Loucy (cell line): ENCODE measurements at regions not wholly inside any gene's neighbourhood (a gene's known extent, or its start where the extent isn't known, plus 50 kb on each side); places are given as distances from the start of the nearest gene placed in this dataset.

Source experiments
- H2AFZ ChIP-seq: fragments of 200-600 bp; sonication (generic); 2 replicates; pipeline ENCODE4 v1.6.0; 2016; ENCODE audit warnings: antibody characterized with exemption, mild to moderate bottlenecking, low read length, moderate library complexity
- H3F3A ChIP-seq: fragments of 200-600 bp; 2 replicates; pipeline ENCODE4 v1.6.0; 2016; ENCODE audit warnings: antibody characterized with exemption, low read depth, mild to moderate bottlenecking
- H3K27me3 ChIP-seq: fragments of 200-600 bp; sonication (generic); 2 replicates; pipeline ENCODE4 v1.6.1; 2014; ENCODE audit warnings: low read length, mild to moderate bottlenecking; ENCODE audit not compliant: insufficient read depth, poor library complexity, severe bottlenecking
- H3K36me3 ChIP-seq: fragments of 200-600 bp; sonication (generic); 2 replicates; pipeline ENCODE4 v1.6.1; 2016; ENCODE audit warnings: low read length; ENCODE audit not compliant: insufficient read depth
- H3K4me1 ChIP-seq: fragments of 200-600 bp; sonication (generic); 2 replicates; pipeline ENCODE4 v1.5.1; 2014; ENCODE audit warnings: low read length, mild to moderate bottlenecking; ENCODE audit not compliant: insufficient read depth, poor library complexity, severe bottlenecking
- H3K4me2 ChIP-seq: fragments of 200-600 bp; sonication (generic); 2 replicates; pipeline ENCODE4 v1.6.0; 2014; ENCODE audit warnings: antibody characterized with exemption, low read length, low read depth, mild to moderate bottlenecking; ENCODE audit not compliant: poor library complexity, severe bottlenecking
- H3K4me3 ChIP-seq: fragments of 200-600 bp; sonication (generic); 2 replicates; pipeline ENCODE4 v1.5.1; 2014; ENCODE audit warnings: low read length, mild to moderate bottlenecking, mixed read lengths; ENCODE audit not compliant: poor library complexity, severe bottlenecking
- H3K79me2 ChIP-seq: fragments of 200-600 bp; sonication (generic); 2 replicates; pipeline ENCODE4 v1.6.1; 2014; ENCODE audit warnings: low read length; ENCODE audit not compliant: insufficient read depth
- H3K9ac ChIP-seq: fragments of 200-600 bp; sonication (generic); 2 replicates; pipeline ENCODE4 v1.6.0; 2014; ENCODE audit warnings: mild to moderate bottlenecking, low read depth, low read length, moderate library complexity; ENCODE audit not compliant: poor library complexity, severe bottlenecking
- H3K9me2 ChIP-seq: fragments of 200-600 bp; sonication (generic); replicated peaks from 2 replicates; pipeline ENCODE4 v1.6.1; 2016; ENCODE audit warnings: low read depth, low read length, mixed read lengths
- H3K9me3 ChIP-seq: fragments of 200-600 bp; sonication (generic); 2 replicates; pipeline ENCODE4 v1.6.1; 2014; ENCODE audit warnings: mild to moderate bottlenecking, antibody characterized with exemption, low read length, low read depth; ENCODE audit not compliant: insufficient read depth
- H4K20me1 ChIP-seq: fragments of 200-600 bp; sonication (generic); 2 replicates; pipeline ENCODE4 v1.6.0; 2014; ENCODE audit warnings: antibody characterized with exemption, low read length, mild to moderate bottlenecking; ENCODE audit not compliant: insufficient read depth, poor library complexity, severe bottlenecking
- EZH2phosphoT487 ChIP-seq: fragments of 200-600 bp; IDR thresholded peaks from 2 replicates; pipeline ENCODE4 v1.6.1; 2018; ENCODE audit warnings: antibody characterized with exemption, mild to moderate bottlenecking, moderate library complexity, borderline replicate concordance
- TF ChIP-seq, protein P1 (sequence below): fragments of 200-600 bp; sonication (generic); conservative IDR thresholded peaks from 2 replicates; pipeline ENCODE4 v1.5.1; 2014; ENCODE audit warnings: mild to moderate bottlenecking, antibody characterized with exemption, low read length

- no peak overlapping the region for H3K9ac ChIP-seq
- no peaks in the 10 kb centered on the region for H3K79me2 ChIP-seq
- no peaks in the 10 kb centered on the region for H3K9me3 ChIP-seq
- H4K20me1 ChIP-seq: no peaks in the 10 kb centered on the region
- no peak for TF ChIP-seq EZH2phosphoT487
- TF ChIP-seq, protein P1, sequence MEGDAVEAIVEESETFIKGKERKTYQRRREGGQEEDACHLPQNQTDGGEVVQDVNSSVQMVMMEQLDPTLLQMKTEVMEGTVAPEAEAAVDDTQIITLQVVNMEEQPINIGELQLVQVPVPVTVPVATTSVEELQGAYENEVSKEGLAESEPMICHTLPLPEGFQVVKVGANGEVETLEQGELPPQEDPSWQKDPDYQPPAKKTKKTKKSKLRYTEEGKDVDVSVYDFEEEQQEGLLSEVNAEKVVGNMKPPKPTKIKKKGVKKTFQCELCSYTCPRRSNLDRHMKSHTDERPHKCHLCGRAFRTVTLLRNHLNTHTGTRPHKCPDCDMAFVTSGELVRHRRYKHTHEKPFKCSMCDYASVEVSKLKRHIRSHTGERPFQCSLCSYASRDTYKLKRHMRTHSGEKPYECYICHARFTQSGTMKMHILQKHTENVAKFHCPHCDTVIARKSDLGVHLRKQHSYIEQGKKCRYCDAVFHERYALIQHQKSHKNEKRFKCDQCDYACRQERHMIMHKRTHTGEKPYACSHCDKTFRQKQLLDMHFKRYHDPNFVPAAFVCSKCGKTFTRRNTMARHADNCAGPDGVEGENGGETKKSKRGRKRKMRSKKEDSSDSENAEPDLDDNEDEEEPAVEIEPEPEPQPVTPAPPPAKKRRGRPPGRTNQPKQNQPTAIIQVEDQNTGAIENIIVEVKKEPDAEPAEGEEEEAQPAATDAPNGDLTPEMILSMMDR: no peak
- no peak overlapping the region for H2AFZ ChIP-seq
- no peaks in the 10 kb centered on the region for H3F3A ChIP-seq
- H3K4me1 ChIP-seq: peaks cover 23% of the 10 kb centered on the region
- no peaks in the 10 kb centered on the region for H3K36me3 ChIP-seq
- H3K9me2 ChIP-seq: no peaks in the 10 kb centered on the region
- H3K4me2 ChIP-seq: no peak overlapping the region
- no peaks in the 10 kb centered on the region for H3K27me3 ChIP-seq
- no peak overlapping the region for H3K4me3 ChIP-seq
Observed at GRCh38 chr1:229896306-229896705, 170.7 kb upstream of the GALNT2 start.

DNA sequence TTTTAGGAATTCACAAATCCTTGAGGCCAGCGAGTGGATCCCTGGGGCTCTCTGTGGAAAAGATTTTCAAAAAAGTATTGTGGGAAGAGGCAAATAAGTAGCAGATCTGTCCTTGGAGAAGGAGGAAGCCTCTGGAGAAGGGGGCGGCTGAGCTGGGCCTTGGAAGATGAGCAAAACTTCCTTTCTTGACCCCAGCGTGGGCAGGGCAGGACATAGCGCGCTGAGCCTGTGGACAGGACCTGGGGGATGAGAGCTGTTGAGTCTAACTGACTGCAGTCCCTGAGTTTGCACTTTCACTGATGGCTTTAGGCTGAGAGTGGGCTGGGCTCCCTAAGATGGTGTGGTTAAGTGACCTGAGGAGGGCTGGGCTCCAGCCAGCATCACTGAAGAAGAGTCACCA lies 170.2 kb upstream of the GALNT2 start:
- no peaks in the 10 kb centered on the region for H3K9me3 ChIP-seq
- no peak overlapping the region for H3K4me2 ChIP-seq
- no peaks in the 10 kb centered on the region for H3K27me3 ChIP-seq
- no peaks in the 10 kb centered on the region for H4K20me1 ChIP-seq
- no peaks in the 10 kb centered on the region for H3K9me2 ChIP-seq
- H3K9ac ChIP-seq: no peak overlapping the region
- H3F3A ChIP-seq: no peaks in the 10 kb centered on the region
- no peak overlapping the region for H2AFZ ChIP-seq
- no peaks in the 10 kb centered on the region for H3K36me3 ChIP-seq
- no peak overlapping the region for H3K4me3 ChIP-seq
- H3K4me1 ChIP-seq: peaks cover 23% of the 10 kb centered on the region
- H3K79me2 ChIP-seq: no peaks in the 10 kb centered on the region
- no peak for TF ChIP-seq EZH2phosphoT487
- TF ChIP-seq, protein P1: no peak

- Histone ChIP-seq H3F3A (no peaks in the 10 kb centered on the region), H3K4me3 (no peak overlapping the region), H3K9me2 (no peaks in the 10 kb centered on the region), H3K9me3 (no peaks in the 10 kb centered on the region), H3K4me1 (peaks cover 23% of the 10 kb centered on the region), H3K9ac (no peak overlapping the region), H3K27me3 (no peaks in the 10 kb centered on the region), H3K79me2 (no peaks in the 10 kb centered on the region), H3K4me2 (no peak overlapping the region), H4K20me1 (no peaks in the 10 kb centered on the region), H3K36me3 (no peaks in the 10 kb centered on the region), H2AFZ (no peak overlapping the region)
- TF ChIP-seq, protein P1: no peak
- TF ChIP-seq EZH2phosphoT487: no peak
Observed at GRCh38 chr1:229897501-229897900, 169.5 kb upstream of the GALNT2 start.
